NCI-H1694 treated with DMSO at 0.1 percent for 48 hours (cell line): ENCODE measurements at regions not wholly inside any gene's neighbourhood (a gene's known extent, or its start where the extent isn't known, plus 50 kb on each side); places are given as distances from the start of the nearest gene placed in this dataset.

Experiments
- DNase-seq: peaks from one replicate; lab custom pipeline; 2025; lab: John Stamatoyannopoulos, UW

GRCh38 chr2:58665154-58665553, 424.0 kb upstream of the FANCL start:
- DNase-seq = no peak

DNA sequence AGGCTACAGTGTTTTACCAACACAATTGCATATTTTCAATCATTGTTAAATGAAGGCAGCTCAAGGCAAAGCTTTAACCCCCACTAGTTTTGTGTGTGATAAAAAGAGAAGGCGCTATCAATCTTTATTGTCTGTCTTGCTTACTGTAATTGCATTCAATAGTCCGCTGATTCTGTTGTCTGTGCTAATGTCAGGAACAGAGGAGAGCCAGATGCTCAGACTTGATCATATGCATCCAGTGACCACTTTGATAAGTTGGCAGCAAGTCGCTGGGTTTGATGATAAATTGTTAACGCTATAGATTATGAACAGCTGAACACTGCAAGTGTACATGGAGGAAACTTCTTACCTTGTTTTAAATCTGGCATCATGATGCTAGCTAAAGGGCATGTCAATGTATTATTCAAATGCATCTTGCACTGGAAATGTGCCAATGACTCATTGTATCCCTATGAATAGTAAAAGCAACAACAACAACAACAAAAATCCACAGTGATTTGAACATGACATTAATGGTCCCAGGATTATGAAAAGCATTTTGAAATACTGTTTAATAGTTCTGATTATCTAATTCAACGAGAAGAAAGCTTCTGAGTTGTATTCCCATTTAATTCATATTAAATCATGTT, 423.5 kb upstream of the FANCL start:
- no peak for DNase-seq

DNA sequence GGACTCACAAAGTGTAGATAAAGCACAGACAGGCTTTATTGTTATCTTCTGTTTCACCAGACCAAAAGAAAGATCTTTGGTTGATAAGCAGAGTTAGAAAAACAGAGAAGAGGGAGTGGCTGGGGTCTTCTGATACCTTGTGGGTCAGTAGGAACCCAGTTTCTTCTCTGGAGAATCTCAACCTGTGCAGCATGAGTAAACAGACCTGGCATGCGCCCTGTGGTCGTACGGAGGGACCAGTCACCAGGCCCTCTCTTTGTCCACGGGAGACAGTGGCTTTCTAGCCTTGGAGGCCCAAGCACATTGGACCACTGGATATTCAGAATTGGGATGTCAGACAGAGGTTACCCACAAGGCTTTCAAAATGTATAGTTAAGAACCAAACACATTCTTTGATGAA, 418.9 kb upstream of the FANCL start:
- no peak for DNase-seq

GRCh38 chr2:58655152-58655551, 414.0 kb upstream of the FANCL start:
- no peak for DNase-seq

- no peak for DNase-seq
Measured at GRCh38 chr2:58651930-58652329, 410.8 kb upstream of the FANCL start.

DNA sequence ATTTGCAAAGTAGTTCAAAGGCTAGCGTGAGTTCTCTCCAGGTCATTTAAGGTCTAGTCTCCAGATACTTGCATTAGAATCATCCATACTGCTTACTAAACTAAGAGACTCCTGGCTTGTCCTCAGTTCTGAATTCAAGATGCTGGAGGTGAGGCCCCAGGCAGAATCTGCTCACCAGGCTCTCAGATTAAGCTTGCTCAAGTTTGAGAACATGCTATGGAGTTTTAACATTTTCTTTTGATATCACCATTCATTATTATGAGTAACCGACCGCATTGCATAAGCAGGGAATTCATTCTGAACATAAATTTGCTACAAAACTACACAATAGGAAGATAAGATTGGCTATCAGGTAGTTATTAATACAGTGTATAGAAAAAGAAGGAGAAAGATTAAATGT, 409.7 kb upstream of the FANCL start:
- DNase-seq = no peak

- DNase-seq = no peak
Measured at GRCh38 chr2:58649756-58650155, 408.6 kb upstream of the FANCL start.

- DNase-seq = peak; percentile 48
Measured at GRCh38 chr2:58645017-58645416, 403.9 kb upstream of the FANCL start.

DNA sequence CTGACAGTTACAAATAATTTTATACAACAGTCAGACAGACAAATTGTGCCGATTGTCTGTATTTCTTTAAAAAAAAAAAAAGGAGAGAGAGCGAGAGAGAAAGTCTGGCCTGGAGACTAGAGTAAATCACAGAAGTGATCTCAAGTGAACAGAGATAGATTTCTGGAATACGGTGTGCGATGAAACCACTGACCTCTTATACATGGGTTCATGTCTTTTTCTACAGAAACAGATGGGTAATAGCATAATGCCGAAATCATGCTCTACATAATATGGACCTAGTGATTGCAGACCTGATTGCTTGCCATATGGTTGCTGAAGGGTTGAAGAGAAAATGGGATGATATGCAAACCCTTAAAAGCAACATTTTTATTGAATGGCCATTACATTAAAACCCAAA, 403.3 kb upstream of the FANCL start:
- DNase-seq = peak; percentile 60

- no peak for DNase-seq
Measured at GRCh38 chr2:58641001-58641400, 399.9 kb upstream of the FANCL start.

DNA sequence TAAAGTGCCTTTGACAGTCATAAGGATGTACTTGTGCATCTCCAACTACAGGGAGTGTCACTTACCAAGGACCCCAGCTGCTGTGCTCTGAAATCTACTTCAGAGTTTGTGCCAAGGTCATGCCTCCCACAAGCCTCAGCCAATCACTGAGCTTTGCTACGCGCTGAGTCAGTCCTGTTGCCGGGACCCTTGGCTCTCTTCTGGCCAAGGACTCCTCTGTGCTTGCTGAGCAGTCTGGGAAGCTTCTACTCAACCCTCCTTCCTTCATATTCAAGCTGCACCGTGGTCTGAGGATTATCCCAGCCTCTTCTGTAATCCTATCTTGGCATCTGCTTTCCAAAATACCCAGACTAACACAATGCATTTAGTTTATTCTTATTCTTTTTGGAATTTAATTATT, 398.9 kb upstream of the FANCL start:
- DNase-seq = no peak

DNA sequence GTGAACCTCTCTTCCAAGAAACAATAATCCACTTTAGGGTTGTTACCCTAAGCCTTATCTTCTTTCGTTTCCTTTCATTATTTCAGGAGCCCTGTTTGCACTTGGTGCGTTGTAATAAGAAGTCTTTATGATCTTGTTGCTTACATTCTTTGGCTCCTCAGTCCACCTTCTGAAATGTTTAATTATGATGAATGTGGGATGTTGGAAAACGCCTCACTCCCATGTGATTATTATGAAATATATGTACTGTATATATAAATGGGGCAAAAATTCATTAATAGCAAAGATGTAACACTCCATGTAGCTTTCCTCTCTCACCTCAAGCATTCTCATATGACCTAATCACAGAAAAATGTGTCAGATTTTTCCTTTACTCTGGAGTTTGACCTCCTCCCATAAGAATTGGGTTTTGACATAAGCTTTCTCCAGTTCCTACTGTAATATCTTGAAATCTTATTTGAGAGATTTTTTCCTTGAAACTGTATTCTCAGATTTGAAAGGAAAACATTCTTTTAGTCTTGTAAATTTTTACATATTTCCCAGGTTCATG, 397.2 kb upstream of the FANCL start:
- no peak for DNase-seq

GRCh38 chr2:58636872-58637271, 395.7 kb upstream of the FANCL start:
- DNase-seq = no peak

GRCh38 chr2:58635801-58636375, 394.8 kb upstream of the FANCL start:
- DNase-seq = no peak

DNA sequence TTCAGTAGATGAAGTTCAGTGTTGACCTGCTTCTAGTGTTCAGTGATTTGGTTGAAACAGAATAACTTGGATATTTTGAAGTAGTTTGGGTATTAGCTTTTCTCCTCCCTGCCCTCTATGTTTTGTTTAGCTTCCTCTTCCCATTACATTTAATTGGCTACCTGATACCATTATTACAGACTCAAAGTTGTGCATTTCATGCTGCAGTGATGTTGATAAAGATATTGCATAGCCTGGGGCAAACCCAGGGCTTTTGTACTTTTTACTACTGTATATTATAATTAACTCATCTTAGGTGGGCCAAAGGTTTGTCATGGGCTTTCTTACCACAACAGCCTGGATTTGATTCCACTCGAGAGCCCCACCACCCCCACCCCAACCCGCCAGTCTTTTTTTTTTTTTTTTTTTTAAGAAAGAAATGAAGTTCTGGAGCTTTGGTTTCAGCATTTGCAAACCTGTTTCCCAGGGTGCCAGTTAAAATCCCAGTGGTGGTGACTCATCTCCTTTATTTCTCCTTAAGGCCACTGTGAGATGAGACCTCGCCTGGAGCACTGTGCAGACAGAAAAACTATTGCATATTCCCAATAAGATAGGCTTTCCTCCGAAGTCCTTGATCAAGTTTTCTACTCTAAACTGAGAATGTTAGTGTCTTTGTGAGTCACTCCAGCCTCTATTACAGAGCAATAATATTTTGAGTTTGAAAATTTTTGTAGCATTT, 393.7 kb upstream of the FANCL start:
- DNase-seq = no peak

GRCh38 chr2:58633613-58634365, 392.7 kb upstream of the FANCL start:
- DNase-seq = no peak

- no peak for DNase-seq
Measured at GRCh38 chr2:58631986-58632385, 390.9 kb upstream of the FANCL start.

DNA sequence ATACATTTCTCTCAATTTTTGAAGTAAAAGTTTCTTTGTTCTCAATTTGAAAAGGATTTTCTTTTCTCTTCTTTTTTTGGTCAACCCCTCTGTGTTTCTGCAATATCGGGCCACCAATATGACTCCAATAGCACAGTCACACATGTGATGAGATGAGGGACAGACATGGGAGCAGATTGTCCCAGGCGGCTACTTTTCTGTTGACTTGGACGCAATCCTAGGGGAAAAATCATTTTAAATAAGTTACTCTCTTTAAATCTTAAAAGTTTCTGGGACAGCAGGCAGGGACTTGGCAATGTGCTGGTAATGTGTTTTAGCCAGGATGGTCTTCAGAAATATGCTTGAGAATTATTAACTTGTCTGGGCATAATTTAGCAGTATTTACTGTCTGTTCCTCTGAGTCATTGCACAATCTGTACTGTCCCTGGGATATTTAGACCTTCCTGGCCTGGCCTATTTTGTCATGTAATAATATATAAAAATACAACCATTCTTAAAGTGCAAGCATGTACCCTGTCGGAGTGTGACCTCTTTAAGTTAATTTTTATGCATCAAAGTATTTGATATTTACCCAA, 388.5 kb upstream of the FANCL start:
- DNase-seq = no peak

- no peak for DNase-seq
Measured at GRCh38 chr2:58620896-58621295, 379.8 kb upstream of the FANCL start.

- DNase-seq = no peak
Measured at GRCh38 chr2:58620093-58620492, 379.0 kb upstream of the FANCL start.

DNA sequence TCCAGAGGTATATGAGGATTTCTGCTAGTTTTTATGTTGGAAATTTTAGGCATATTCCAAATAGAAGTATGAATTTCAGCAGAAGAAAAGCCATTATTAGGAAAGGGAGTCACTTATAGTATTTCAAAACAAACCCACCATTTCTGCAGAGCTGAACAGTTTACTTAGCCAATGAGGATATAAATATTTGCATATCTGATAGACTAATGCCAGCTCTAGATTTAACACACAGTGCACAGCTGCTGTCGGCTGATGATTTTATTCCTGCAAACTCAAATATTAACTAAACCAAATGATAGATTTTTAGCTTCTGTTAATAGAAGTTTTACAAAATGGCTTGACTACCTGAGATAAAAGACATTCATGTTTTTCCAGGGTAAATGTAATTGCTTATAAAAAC, 375.8 kb upstream of the FANCL start:
- no peak for DNase-seq

GRCh38 chr2:58614219-58614618, 373.1 kb upstream of the FANCL start:
- DNase-seq = no peak
